B cell (primary cell): ENCODE measurements at regions not wholly inside any gene's neighbourhood (a gene's known extent, or its start where the extent isn't known, plus 50 kb on each side); places are given as distances from the start of the nearest gene placed in this dataset.
"Not testable (repeated sequence)": the region's sequence is repeated elsewhere in the genome, so short reads cannot be mapped to it uniquely, and the experiment has no call there.

ENCODE experiments used
- ATAC-seq: fragments of 200-7000 bp; cut with Tn5 transposase; one replicate; pipeline ENCODE4 v1.10.0; 2021; ENCODE audit warnings: low read depth, mild to moderate bottlenecking, moderate number of reproducible peaks, moderate library complexity
- CTCF ChIA-PET: fragments of 350-600 bp; sonication (Branson Sonifier 250); formaldehyde crosslinking; loops from one replicate; lab custom pipeline; 2021; ENCODE audit warnings: antibody characterized with exemption, inconsistent platforms; lab: Charles Lee
- POLR2A ChIA-PET: fragments of 350-600 bp; sonication (Branson Sonifier 250); formaldehyde crosslinking; loops from one replicate; lab custom pipeline; 2021; ENCODE audit warnings: antibody characterized with exemption; lab: Charles Lee
- DNase-seq: peaks from one replicate; pipeline ENCODE4 v3.0.0; 2013
- H2AFZ ChIP-seq: 2 replicates; pipeline ENCODE4 v1.6.1; 2012; ENCODE audit warnings: mild to moderate bottlenecking, low read depth, low read length; ENCODE audit not compliant: insufficient read depth, poor library complexity, severe bottlenecking
- H3K27ac ChIP-seq, 2 donors: 1 replicate in 1 of 2; 2 replicates in 1 of 2; pipeline ENCODE4 v1.5.1; 2012 to 2013; ENCODE audit warnings: low read length in 2 of 2, mild to moderate bottlenecking in 2 of 2, moderate library complexity in 1 of 2
- H3K27me3 ChIP-seq, 4 experiments: fragments of 200-600 bp in 1 of 4; sonication (generic) in 1 of 4; replicated peaks in 1 of 4; 1 replicate in 2 of 4; 2 replicates in 2 of 4; pipeline versions ENCODE4 v1.6.1 to v1.7.0; 2013 to 2016; ENCODE audit warnings: low read length in 3 of 4, mild to moderate bottlenecking in 2 of 4, mixed read lengths in 1 of 4, moderate library complexity in 1 of 4; ENCODE audit not compliant: insufficient read depth in 4 of 4, control insufficient read depth in 3 of 4; ENCODE audit errors: control extremely low read depth in 1 of 4
- H3K36me3 ChIP-seq, 2 experiments: replicated peaks in 1 of 2; 1 replicate in 1 of 2; 2 replicates in 1 of 2; pipeline versions ENCODE4 v1.6.1 to v1.7.1; 2013; ENCODE audit warnings: low read length in 1 of 2; ENCODE audit not compliant: insufficient read depth in 2 of 2, control insufficient read depth in 1 of 2; ENCODE audit errors: control extremely low read depth in 1 of 2, extremely low read depth in 1 of 2
- H3K4me1 ChIP-seq, 2 donors: fragments of 200-600 bp in 1 of 2; sonication (generic) in 1 of 2; 1 replicate in 1 of 2; 2 replicates in 1 of 2; pipeline versions ENCODE4 v1.5.1 to v1.6.1; 2013 to 2017; ENCODE audit warnings: low read length in 2 of 2; ENCODE audit not compliant: control insufficient read depth in 2 of 2, insufficient read depth in 2 of 2
- H3K4me2 ChIP-seq: replicated peaks from 2 replicates; pipeline ENCODE3; 2012; ENCODE audit warnings: mild to moderate bottlenecking, low read depth, low read length; ENCODE audit not compliant: poor library complexity, severe bottlenecking
- H3K4me3 ChIP-seq, 5 experiments: fragments of 200-600 bp in 1 of 5; sonication (generic) in 1 of 5; 1 replicate in 3 of 5; 2 replicates in 2 of 5; pipeline versions ENCODE4 v1.5.1 to v1.7.0; 2011 to 2016; ENCODE audit warnings: low read length in 4 of 5, mild to moderate bottlenecking in 4 of 5, low read depth in 2 of 5, control low read depth in 1 of 5, moderate library complexity in 1 of 5; ENCODE audit not compliant: insufficient read depth in 1 of 5; ENCODE audit errors: control extremely low read depth in 1 of 5, extremely low read depth in 1 of 5
- H3K79me2 ChIP-seq: fragments of 200-600 bp; sonication (generic); one replicate; pipeline ENCODE4 v1.6.0; 2016; ENCODE audit warnings: low read length; ENCODE audit not compliant: control insufficient read depth, insufficient read depth
- H3K9ac ChIP-seq: fragments of 200-600 bp; sonication (generic); 2 replicates; pipeline ENCODE4 v1.6.1; 2017; ENCODE audit warnings: mild to moderate bottlenecking, low read length, moderate library complexity
- H3K9me3 ChIP-seq, 3 donors: one replicate each; pipeline versions ENCODE4 v1.6.1 to v1.7.1; 2013; ENCODE audit warnings: low read length in 2 of 3; ENCODE audit not compliant: control insufficient read depth in 2 of 3, insufficient read depth in 1 of 3; ENCODE audit errors: control extremely low read depth in 1 of 3
- H4K20me1 ChIP-seq: 2 replicates; pipeline ENCODE4 v1.6.0; 2012; ENCODE audit warnings: mild to moderate bottlenecking, low read length; ENCODE audit not compliant: insufficient read depth, control insufficient read depth, poor library complexity, severe bottlenecking
- H3K27ac Mint-ChIP-seq: one replicate; pipeline ENCODE4 v1.8.0; 2021; ENCODE audit warnings: mixed read lengths
- H3K27me3 Mint-ChIP-seq: one replicate; pipeline ENCODE4 v1.8.0; 2021; ENCODE audit warnings: mixed read lengths
- H3K4me1 Mint-ChIP-seq: one replicate; pipeline ENCODE4 v1.8.0; 2021; ENCODE audit warnings: mixed read lengths
- H3K4me3 Mint-ChIP-seq: one replicate; pipeline ENCODE4 v1.8.0; 2021; ENCODE audit warnings: mixed read lengths
- H3K9me3 Mint-ChIP-seq: one replicate; pipeline ENCODE4 v1.8.0; 2022; ENCODE audit warnings: mixed read lengths; ENCODE audit not compliant: insufficient read depth
- CTCF ChIP-seq: fragments of 200-600 bp; IDR thresholded peaks from one replicate; pipeline ENCODE4 v1.8.0; 2022; ENCODE audit warnings: antibody characterized with exemption, mild to moderate bottlenecking
- EZH2 ChIP-seq: IDR thresholded peaks from 2 replicates; pipeline ENCODE4 v1.6.1; 2012; ENCODE audit warnings: borderline replicate concordance, low read depth, mild to moderate bottlenecking, moderate library complexity, low read length; ENCODE audit not compliant: insufficient read depth, poor library complexity, severe bottlenecking
- WGBS: methylation state at CpG from one replicate; pipeline ENCODE4 v1.1.5; 2013; ENCODE audit warnings: missing lambda C conversion rate; ENCODE audit not compliant: insufficient coverage; 5-methylcytosine and 5-hydroxymethylcytosine counted together
- intact Hi-C: fragments of 100-400 bp; cut with micrococcal nuclease; formaldehyde crosslinking; loops from one replicate; pipeline ENCODE4 v1.10.0; 2022

GRCh38 chr18:73324187-73324831 lies 456.5 kb upstream of the NETO1 start:
- POLR2A ChIA-PET, H3K27ac Mint-ChIP-seq, intact Hi-C loops, H3K9me3 Mint-ChIP-seq, DNase-seq, H3K27me3 Mint-ChIP-seq, H3K36me3 ChIP-seq, CTCF ChIA-PET, H2AFZ ChIP-seq, H3K27ac ChIP-seq, H3K4me1 Mint-ChIP-seq, H3K4me3 ChIP-seq, H3K4me1 ChIP-seq, ATAC-seq, H3K79me2 ChIP-seq, H3K9me3 ChIP-seq, H4K20me1 ChIP-seq, H3K4me3 Mint-ChIP-seq, H3K9ac ChIP-seq, H3K27me3 ChIP-seq, H3K4me2 ChIP-seq: not testable (repeated sequence)
- no CpG with 5 or more reads among the region's 5 CpGs for WGBS

- POLR2A ChIA-PET, result no interaction called here
- CTCF ChIA-PET, result no interaction called here
- no CpG with 5 or more reads among the region's 6 CpGs for whole genome bisulfite sequencing
Measured at GRCh38 chr18:73318739-73319479, 451.1 kb upstream of the NETO1 start.

More at GRCh38 chr18:73318739-73319479, 451.1 kb upstream of the NETO1 start:
- intact Hi-C loops, result no loop called here
- ATAC-seq (no peak), DNase-seq (no peak)
- Histone ChIP-seq H3K9ac (no peak overlapping the region), H3K36me3 (no peaks in the 10 kb centered on the region), H3K79me2 (no peaks in the 10 kb centered on the region), H2AFZ (no peak overlapping the region), H3K9me3 (no peaks in the 10 kb centered on the region), H3K4me1 (no peaks in the 10 kb centered on the region), H3K27me3 (no peaks in the 10 kb centered on the region), H3K4me3 (no peak overlapping the region), H3K27ac (no peak overlapping the region), H4K20me1 (no peaks in the 10 kb centered on the region), H3K4me2 (no peak overlapping the region)
- no peak overlapping the region for H3K4me3 Mint-ChIP-seq
- H3K27ac Mint-ChIP-seq, result no peak overlapping the region
- no peaks in the 10 kb centered on the region for H3K9me3 Mint-ChIP-seq
- H3K27me3 Mint-ChIP-seq, result no peaks in the 10 kb centered on the region
- no peaks in the 10 kb centered on the region for H3K4me1 Mint-ChIP-seq
- no peak for TF ChIP-seq CTCF
- TF ChIP-seq EZH2, result no peak
